H1 (cell line): ENCODE measurements at regions not wholly inside any gene's neighbourhood (a gene's known extent, or its start where the extent isn't known, plus 50 kb on each side); places are given as distances from the start of the nearest gene placed in this dataset.

Source experiments
- CTCF ChIA-PET: fragments of 300-600 bp; sonication (Branson Sonifier 250); formaldehyde crosslinking; loops from one replicate; lab custom pipeline; 2021; ENCODE audit not compliant: partially characterized antibody; lab: Charles Lee
- POLR2A ChIA-PET: fragments of 300-600 bp; sonication (Branson Sonifier 250); formaldehyde crosslinking; loops from one replicate; lab custom pipeline; 2021; ENCODE audit warnings: inconsistent platforms; ENCODE audit not compliant: partially characterized antibody; lab: Charles Lee
- DNase-seq, 2 experiments: peaks; one replicate each; pipeline versions ENCODE4 v3.0.0 to v3.0.0-alpha.2; 2010 to 2022; ENCODE audit warnings: low spot score in 2 of 2, low read depth in 1 of 2, mixed read lengths in 1 of 2
- FAIRE-seq: peaks from 2 replicates; lab custom pipeline; 2011; peaks lifted over from hg19 to GRCh38; lab: Jason Lieb, UNC
- H2AFZ ChIP-seq: 2 replicates; pipeline ENCODE4 v1.8.1; 2012; ENCODE audit warnings: low read length, inconsistent platforms
- H2AK5ac ChIP-seq: 2 replicates; pipeline ENCODE4 v1.6.1; 2013; ENCODE audit warnings: low read depth, low read length
- H2BK120ac ChIP-seq: replicated peaks from 2 replicates; pipeline ENCODE3; 2013; ENCODE audit warnings: low read depth, low read length, inconsistent platforms
- H2BK12ac ChIP-seq: 2 replicates; pipeline ENCODE4 v1.6.1; 2013; ENCODE audit warnings: low read depth, low read length
- H2BK15ac ChIP-seq: 2 replicates; pipeline ENCODE4 v1.6.1; 2013; ENCODE audit warnings: low read length
- H2BK20ac ChIP-seq: 2 replicates; pipeline ENCODE4 v1.6.1; 2013; ENCODE audit warnings: low read length
- H2BK5ac ChIP-seq: 2 replicates; pipeline ENCODE4 v1.6.1; 2013; ENCODE audit warnings: low read depth, low read length
- H3K14ac ChIP-seq: 2 replicates; pipeline ENCODE4 v1.6.1; 2013; ENCODE audit warnings: inconsistent platforms; ENCODE audit not compliant: insufficient read length
- H3K18ac ChIP-seq: 2 replicates; pipeline ENCODE4 v1.6.1; 2013; ENCODE audit warnings: low read length; ENCODE audit errors: extremely low read depth
- H3K23ac ChIP-seq: 2 replicates; pipeline ENCODE4 v1.6.1; 2013; ENCODE audit warnings: inconsistent platforms; ENCODE audit not compliant: insufficient read length
- H3K23me2 ChIP-seq: 2 replicates; pipeline ENCODE4 v1.6.1; 2013; ENCODE audit warnings: low read depth, low read length
- H3K27ac ChIP-seq: 2 replicates; pipeline ENCODE4 v1.6.1; 2011; ENCODE audit warnings: low read depth, low read length, inconsistent platforms
- H3K27me3 ChIP-seq, 4 experiments: replicated peaks in 1 of 4; 1 replicate in 1 of 4; 2 replicates in 3 of 4; pipeline versions ENCODE4 v1.6.1 to v1.8.1; 2011 to 2013; ENCODE audit warnings: low read length in 3 of 4, mild to moderate bottlenecking in 3 of 4, inconsistent platforms in 2 of 4, mixed read lengths in 2 of 4, moderate library complexity in 1 of 4; ENCODE audit not compliant: control insufficient read depth in 3 of 4, insufficient read depth in 3 of 4; ENCODE audit errors: extremely low read depth in 1 of 4
- H3K36me3 ChIP-seq, 4 experiments: 2 replicates each; pipeline versions ENCODE4 v1.6.1 to v1.8.1; 2011 to 2013; ENCODE audit warnings: mild to moderate bottlenecking in 4 of 4, low read length in 3 of 4, moderate library complexity in 2 of 4, control low read depth in 1 of 4, inconsistent platforms in 1 of 4; ENCODE audit not compliant: insufficient read depth in 4 of 4, control insufficient read depth in 2 of 4
- H3K4ac ChIP-seq: replicated peaks from 2 replicates; pipeline ENCODE3; 2013; ENCODE audit warnings: low read length, low read depth, mixed read lengths, inconsistent platforms; ENCODE audit not compliant: insufficient read length
- H3K4me1 ChIP-seq, 4 experiments: replicated peaks in 1 of 4; 1 replicate in 1 of 4; 2 replicates in 3 of 4; pipeline versions ENCODE4 v1.6.1 to v1.8.1; 2011 to 2013; ENCODE audit warnings: low read length in 3 of 4, inconsistent platforms in 2 of 4, mixed read lengths in 1 of 4; ENCODE audit not compliant: insufficient read depth in 4 of 4, control insufficient read depth in 3 of 4
- H3K4me2 ChIP-seq, 2 experiments: 2 replicates each; pipeline versions ENCODE4 v1.6.1 to v1.8.1; 2011 to 2013; ENCODE audit warnings: low read depth in 2 of 2, low read length in 2 of 2, control low read depth in 1 of 2, inconsistent platforms in 1 of 2, mild to moderate bottlenecking in 1 of 2; ENCODE audit not compliant: insufficient read depth in 1 of 2
- H3K4me3 ChIP-seq, 4 experiments: fragments of 200-600, 300-600 bp in 1 of 4; sonication (generic), shearing (Covaris generic), sonication (Bioruptor Twin) in 1 of 4; 2 replicates each; pipeline versions ENCODE4 v1.5.1 to v1.8.1; 2011 to 2016; ENCODE audit warnings: low read length in 4 of 4, low read depth in 3 of 4, control low read depth in 2 of 4, inconsistent platforms in 2 of 4, mild to moderate bottlenecking in 2 of 4, mixed read lengths in 1 of 4, moderate library complexity in 1 of 4; ENCODE audit not compliant: insufficient read depth in 2 of 4; ENCODE audit errors: extremely low read depth in 1 of 4
- H3K56ac ChIP-seq: replicated peaks from 2 replicates; pipeline ENCODE3; 2013; ENCODE audit warnings: low read depth, mild to moderate bottlenecking, mixed read lengths, low read length, inconsistent platforms; ENCODE audit not compliant: insufficient read length
- H3K79me1 ChIP-seq: 2 replicates; pipeline ENCODE4 v1.6.1; 2013; ENCODE audit warnings: low read depth, low read length, control low read depth
- H3K79me2 ChIP-seq, 2 experiments: 2 replicates each; pipeline versions ENCODE4 v1.6.1 to v1.8.1; 2012 to 2013; ENCODE audit warnings: low read length in 2 of 2, mild to moderate bottlenecking in 2 of 2, inconsistent platforms in 1 of 2; ENCODE audit not compliant: insufficient read depth in 2 of 2, control insufficient read depth in 1 of 2
- H3K9ac ChIP-seq, 4 experiments: replicated peaks in 1 of 4; 1 replicate in 1 of 4; 2 replicates in 3 of 4; pipeline versions ENCODE4 v1.6.1 to v1.8.1; 2011 to 2013; ENCODE audit warnings: low read depth in 3 of 4, low read length in 3 of 4, control low read depth in 2 of 4, mild to moderate bottlenecking in 2 of 4, moderate library complexity in 2 of 4, inconsistent platforms in 1 of 4; ENCODE audit errors: extremely low read depth in 1 of 4
- H3K9me3 ChIP-seq, 2 experiments: 2 replicates each; pipeline versions ENCODE4 v1.6.1 to v1.8.1; 2012 to 2013; ENCODE audit warnings: mild to moderate bottlenecking in 2 of 2, moderate library complexity in 2 of 2, control low read depth in 1 of 2, inconsistent platforms in 1 of 2, low read depth in 1 of 2, low read length in 1 of 2, mixed read lengths in 1 of 2; ENCODE audit not compliant: insufficient read depth in 2 of 2
- H4K20me1 ChIP-seq, 2 experiments: replicated peaks in 1 of 2; 2 replicates each; pipeline versions ENCODE3 to v1.8.1; 2011 to 2013; ENCODE audit warnings: inconsistent platforms in 2 of 2, low read length in 2 of 2, mild to moderate bottlenecking in 1 of 2; ENCODE audit not compliant: insufficient read depth in 2 of 2, control insufficient read depth in 1 of 2
- H4K5ac ChIP-seq: 2 replicates; pipeline ENCODE4 v1.6.1; 2013; ENCODE audit warnings: low read length, low read depth, mixed read lengths, inconsistent platforms; ENCODE audit not compliant: insufficient read length
- H4K8ac ChIP-seq: 2 replicates; pipeline ENCODE4 v1.8.0; 2013; ENCODE audit warnings: mild to moderate bottlenecking, moderate library complexity, low read length, inconsistent platforms; ENCODE audit not compliant: insufficient read depth; ENCODE audit errors: extremely low read depth
- H4K91ac ChIP-seq: replicated peaks from 2 replicates; pipeline ENCODE3; 2013; ENCODE audit warnings: low read length, mixed read lengths, inconsistent platforms; ENCODE audit not compliant: insufficient read length
- ASH2L ChIP-seq: fragments of 200-600, 300-600 bp; sonication (generic); IDR thresholded peaks from one replicate; pipeline ENCODE4 v1.7.1; 2017; ENCODE audit warnings: low read length
- BRCA1 ChIP-seq: IDR thresholded peaks from 2 replicates; pipeline ENCODE4 v1.6.1; 2012; ENCODE audit warnings: low read depth, low read length, improper control_type of control experiment
- CREB1 ChIP-seq: IDR thresholded peaks from 2 replicates; pipeline ENCODE4 v1.6.1; 2012; ENCODE audit warnings: inconsistent platforms
- GABPA ChIP-seq: IDR thresholded peaks from 2 replicates; pipeline ENCODE4 v1.6.1; 2011; ENCODE audit warnings: mild to moderate bottlenecking, low read length, moderate library complexity, borderline replicate concordance; ENCODE audit not compliant: insufficient read depth
- JUN ChIP-seq: IDR thresholded peaks from 2 replicates; pipeline ENCODE4 v1.6.1; 2011; ENCODE audit warnings: low read depth, mild to moderate bottlenecking, improper control_type of control experiment, low read length
- KDM4A ChIP-seq: IDR thresholded peaks from one replicate; pipeline ENCODE4 v1.7.1; 2012; ENCODE audit warnings: low read depth, mild to moderate bottlenecking, moderate library complexity, low read length, inconsistent platforms; ENCODE audit not compliant: severe bottlenecking
- MAFK ChIP-seq: IDR thresholded peaks from 2 replicates; pipeline ENCODE4 v1.6.1; 2012; ENCODE audit warnings: low read depth, mild to moderate bottlenecking, improper control_type of control experiment, low read length
- NANOG ChIP-seq: IDR thresholded peaks from 2 replicates; pipeline ENCODE4 v1.6.1; 2011; ENCODE audit warnings: low read length, low read depth, mild to moderate bottlenecking, inconsistent platforms; ENCODE audit not compliant: insufficient read depth, poor library complexity, severe bottlenecking
- SIN3A ChIP-seq, 2 experiments: IDR thresholded peaks in 1 of 2; conservative IDR thresholded peaks in 1 of 2; 2 replicates each; pipeline ENCODE4 v1.6.1; 2011 to 2012; ENCODE audit warnings: low read length in 2 of 2, improper control_type of control experiment in 1 of 2, low read depth in 1 of 2, mild to moderate bottlenecking in 1 of 2
- SP4 ChIP-seq: IDR thresholded peaks from 2 replicates; pipeline ENCODE4 v1.6.1; 2012; ENCODE audit warnings: low read length, inconsistent platforms
- whole genome bisulfite sequencing, 2 experiments: shearing (Covaris generic) in 1 of 2; methylation state at CpG; one replicate each; pipeline versions ENCODE4 v1.1.6 to v1.1.7; 2013 to 2015; ENCODE audit warnings: low lambda C conversion rate in 2 of 2, mixed read lengths in 2 of 2, inconsistent platforms in 1 of 2, low coverage in 1 of 2, missing lambda C conversion rate in 1 of 2; ENCODE audit not compliant: insufficient replicate concordance in 2 of 2, insufficient coverage in 1 of 2, insufficient read length in 1 of 2; ENCODE audit errors: extremely low coverage in 1 of 2, missing lambda C conversion rate in 1 of 2; 5-methylcytosine and 5-hydroxymethylcytosine counted together
- TF ChIP-seq, protein P1 (sequence below): IDR thresholded peaks from 2 replicates; pipeline ENCODE4 v1.6.1; 2012; ENCODE audit warnings: low read length, inconsistent platforms

DNA sequence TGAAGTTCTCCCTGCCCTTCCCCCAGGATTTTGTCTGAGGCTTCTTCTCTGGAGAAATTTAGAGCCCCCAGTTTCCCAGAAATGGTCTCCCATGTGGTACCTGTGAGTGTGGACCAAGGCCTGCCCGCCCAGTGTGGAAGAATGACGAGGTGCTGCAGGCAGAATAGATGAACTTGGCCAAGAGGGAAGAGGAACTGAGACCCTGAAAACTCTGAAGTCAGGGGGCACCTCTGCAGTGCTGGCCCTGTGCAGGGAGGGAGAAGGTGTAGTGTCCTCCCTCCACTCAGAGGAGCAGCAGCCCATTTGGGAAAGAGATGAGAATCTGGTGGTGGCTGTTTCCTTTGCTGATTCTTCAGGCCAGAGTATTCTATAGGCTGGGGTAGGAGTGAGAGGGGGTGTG, 115.2 kb upstream of the PCGF5 start:
- no peak overlapping the region for H3K4ac ChIP-seq
- no peak overlapping the region for H2AFZ ChIP-seq
- H2BK20ac ChIP-seq: no peak overlapping the region
- no peak overlapping the region for H4K5ac ChIP-seq
- no peaks in the 10 kb centered on the region for H3K23me2 ChIP-seq
- no peak overlapping the region for H2BK12ac ChIP-seq
- no peak overlapping the region for H2BK120ac ChIP-seq
- H3K9me3 ChIP-seq: no peaks in the 10 kb centered on the region
- ChIA-PET CTCF (interaction anchor here (0.6 kb wide), 1 partner anchor 1565 kb away, joined by 3 read pairs; no protein-coding TSS in a partner anchor), POLR2A (no interaction called here)
- H3K79me1 ChIP-seq: no peaks in the 10 kb centered on the region
- no peak overlapping the region for H3K27ac ChIP-seq
- no peak overlapping the region for H2AK5ac ChIP-seq
- H3K36me3 ChIP-seq: no peaks in the 10 kb centered on the region
- no peak overlapping the region for H3K14ac ChIP-seq
- no peak overlapping the region for H3K9ac ChIP-seq
- H3K4me3 ChIP-seq: no peak overlapping the region
- no peak overlapping the region for H2BK5ac ChIP-seq
- H4K8ac ChIP-seq: no peak overlapping the region
- H4K20me1 ChIP-seq: no peaks in the 10 kb centered on the region
- H3K79me2 ChIP-seq: no peaks in the 10 kb centered on the region
- no peak for FAIRE-seq
- H3K18ac ChIP-seq: no peak overlapping the region
- H3K23ac ChIP-seq: no peak overlapping the region
- H3K56ac ChIP-seq: no peak overlapping the region
- 76% methylated on average over 2 of the region's 2 CpGs; no CpG with 5 or more reads in 1 of the 2 experiments for WGBS, 2 experiments
- H3K27me3 ChIP-seq: no peaks in the 10 kb centered on the region
- no peak overlapping the region for H3K4me2 ChIP-seq
- no peaks in the 10 kb centered on the region for H3K4me1 ChIP-seq
- no peak for DNase-seq
- no peak overlapping the region for H4K91ac ChIP-seq
- no peak overlapping the region for H2BK15ac ChIP-seq
- TF ChIP-seq SIN3A (conservative IDR thresholded peaks at IDR 0.05 in 1 of 2, IDR thresholded peaks at IDR 0.05 in 1 of 2; ENCODE audit: low read depth in 1 of 2, low read length in 2 of 2): no peak
- TF ChIP-seq GABPA: no peak
- TF ChIP-seq ASH2L: no peak
- TF ChIP-seq CREB1: no peak
- TF ChIP-seq NANOG: no peak
- no peak for TF ChIP-seq SP4
- no peak for TF ChIP-seq BRCA1
- no peak for TF ChIP-seq JUN
- TF ChIP-seq KDM4A: no peak
- no peak for TF ChIP-seq MAFK
- TF ChIP-seq, protein P1, sequence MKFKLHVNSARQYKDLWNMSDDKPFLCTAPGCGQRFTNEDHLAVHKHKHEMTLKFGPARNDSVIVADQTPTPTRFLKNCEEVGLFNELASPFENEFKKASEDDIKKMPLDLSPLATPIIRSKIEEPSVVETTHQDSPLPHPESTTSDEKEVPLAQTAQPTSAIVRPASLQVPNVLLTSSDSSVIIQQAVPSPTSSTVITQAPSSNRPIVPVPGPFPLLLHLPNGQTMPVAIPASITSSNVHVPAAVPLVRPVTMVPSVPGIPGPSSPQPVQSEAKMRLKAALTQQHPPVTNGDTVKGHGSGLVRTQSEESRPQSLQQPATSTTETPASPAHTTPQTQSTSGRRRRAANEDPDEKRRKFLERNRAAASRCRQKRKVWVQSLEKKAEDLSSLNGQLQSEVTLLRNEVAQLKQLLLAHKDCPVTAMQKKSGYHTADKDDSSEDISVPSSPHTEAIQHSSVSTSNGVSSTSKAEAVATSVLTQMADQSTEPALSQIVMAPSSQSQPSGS: no peak
